Thoracic aorta (tissue), 2 donors: ENCODE measurements at regions not wholly inside any gene's neighbourhood (a gene's known extent, or its start where the extent isn't known, plus 50 kb on each side); places are given as distances from the start of the nearest gene placed in this dataset.
A peak's percentile ranks its signal among the peaks of the same experiment; 100 is the strongest.

Experiments
- ATAC-seq: fragments of 150-250 bp; one replicate; pipeline ENCODE4 v1.8.0; 2017; ENCODE audit warnings: low read depth; ENCODE audit not compliant: insufficient number of reproducible peaks, low FRiP score
- DNase-seq: peaks from one replicate; pipeline ENCODE4 v3.0.0-alpha.2; 2020; ENCODE audit warnings: low spot score
- H3K27ac ChIP-seq, 2 donors: fragments of 200-600 bp; sonication (generic); 1 replicate in 1 of 2; 2 replicates in 1 of 2; pipeline ENCODE4 v1.5.1; 2016; ENCODE audit warnings: mild to moderate bottlenecking in 2 of 2, moderate library complexity in 2 of 2
- H3K27me3 ChIP-seq: fragments of 200-600 bp; sonication (generic); replicated peaks from 2 replicates; pipeline ENCODE4 v1.6.0; 2016; ENCODE audit warnings: mild to moderate bottlenecking; ENCODE audit not compliant: insufficient read depth
- H3K36me3 ChIP-seq: fragments of 200-600 bp; sonication (generic); one replicate; pipeline ENCODE4 v1.5.1; 2016
- H3K4me1 ChIP-seq, 2 donors: fragments of 200-600 bp; sonication (generic); 1 replicate in 1 of 2; 2 replicates in 1 of 2; pipeline versions ENCODE4 v1.5.1 to v1.6.0; 2016; ENCODE audit warnings: low read depth in 2 of 2, mild to moderate bottlenecking in 1 of 2; ENCODE audit not compliant: control insufficient read depth in 1 of 2
- H3K4me3 ChIP-seq: fragments of 200-600 bp; sonication (generic); 2 replicates; pipeline ENCODE4 v1.5.1; 2016; ENCODE audit warnings: mild to moderate bottlenecking
- H3K9me3 ChIP-seq: fragments of 200-600 bp; sonication (generic); 2 replicates; pipeline ENCODE4 v1.5.1; 2016
- CTCF ChIP-seq: fragments of 200-600 bp; sonication (generic); IDR thresholded peaks from one replicate; pipeline ENCODE4 v1.5.1; 2019; ENCODE audit warnings: antibody characterized with exemption

DNA sequence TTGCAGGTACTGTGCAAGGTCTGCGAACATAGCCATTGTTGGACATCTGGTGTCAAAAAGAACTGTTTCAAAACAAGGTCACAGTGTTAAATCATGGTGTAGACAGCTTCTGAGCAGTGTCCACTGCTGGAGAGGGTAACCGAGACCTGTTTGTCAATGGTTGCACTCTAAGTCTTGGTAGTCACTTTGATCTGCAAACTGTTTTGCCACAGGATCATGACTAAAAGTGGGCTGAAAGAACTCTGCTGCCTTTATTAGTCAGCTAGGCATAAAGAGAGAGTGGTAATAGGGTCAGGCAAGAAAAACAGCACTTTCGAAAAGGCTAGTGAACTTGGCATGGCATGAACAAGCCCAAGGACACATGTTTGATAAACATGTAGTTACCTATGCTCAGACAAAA lies 552.3 kb upstream of the CITED2 start:
- H3K4me1 ChIP-seq, result peaks cover 3 to 25% of the 10 kb centered on the region in 2 donors
- no peak for ATAC-seq
- H3K27me3 ChIP-seq, result no peaks in the 10 kb centered on the region
- no peak overlapping the region for H3K4me3 ChIP-seq
- DNase-seq, result no peak
- H3K9me3 ChIP-seq, result no peaks in the 10 kb centered on the region
- no peak for TF ChIP-seq CTCF
- H3K36me3 ChIP-seq, result no peaks in the 10 kb centered on the region
- no peak overlapping the region for H3K27ac ChIP-seq

DNA sequence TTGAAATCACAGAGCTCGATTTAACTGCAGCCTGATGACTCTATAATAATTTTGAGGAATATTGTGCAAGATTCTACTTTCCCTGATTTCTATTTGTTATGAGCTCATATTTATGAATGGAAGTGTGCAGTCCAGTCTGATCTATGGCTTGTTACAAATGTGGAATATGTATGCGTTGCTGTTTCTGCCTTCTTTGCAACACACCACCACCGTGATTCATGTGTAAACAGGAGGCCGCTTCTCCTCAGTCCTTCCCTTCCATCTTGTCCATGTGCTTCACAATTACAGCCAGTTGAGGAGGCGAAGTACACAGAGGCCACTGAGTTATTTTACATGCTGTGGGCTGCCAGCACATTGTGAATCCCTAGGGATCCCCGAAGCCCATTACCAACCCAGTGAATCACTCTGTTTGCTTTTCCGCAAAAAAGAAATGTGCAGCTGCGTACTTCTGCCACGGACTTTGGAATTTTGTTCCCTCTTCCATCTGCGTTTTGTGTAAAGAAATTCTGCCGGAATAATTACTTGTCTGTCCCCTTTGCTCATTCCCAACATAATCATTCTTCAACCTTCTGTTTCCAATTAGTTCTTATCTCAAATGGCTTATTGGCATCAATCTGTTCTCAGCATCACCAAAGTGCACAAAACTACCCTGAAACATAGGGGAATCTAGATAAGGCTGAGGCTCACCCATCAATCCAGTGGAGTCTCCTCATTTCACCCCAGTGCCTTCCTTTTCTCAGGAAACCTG lies 551.6 kb upstream of the CITED2 start:
- Histone ChIP-seq H3K27ac (no peak overlapping the region), H3K27me3 (no peaks in the 10 kb centered on the region), H3K4me3 (peak overlapping the region; percentile 25), H3K9me3 (no peaks in the 10 kb centered on the region), H3K4me1 (peaks cover 3 to 25% of the 10 kb centered on the region in 2 donors), H3K36me3 (no peaks in the 10 kb centered on the region)
- no peak for TF ChIP-seq CTCF
- no peak for DNase-seq
- ATAC-seq, result no peak

DNA sequence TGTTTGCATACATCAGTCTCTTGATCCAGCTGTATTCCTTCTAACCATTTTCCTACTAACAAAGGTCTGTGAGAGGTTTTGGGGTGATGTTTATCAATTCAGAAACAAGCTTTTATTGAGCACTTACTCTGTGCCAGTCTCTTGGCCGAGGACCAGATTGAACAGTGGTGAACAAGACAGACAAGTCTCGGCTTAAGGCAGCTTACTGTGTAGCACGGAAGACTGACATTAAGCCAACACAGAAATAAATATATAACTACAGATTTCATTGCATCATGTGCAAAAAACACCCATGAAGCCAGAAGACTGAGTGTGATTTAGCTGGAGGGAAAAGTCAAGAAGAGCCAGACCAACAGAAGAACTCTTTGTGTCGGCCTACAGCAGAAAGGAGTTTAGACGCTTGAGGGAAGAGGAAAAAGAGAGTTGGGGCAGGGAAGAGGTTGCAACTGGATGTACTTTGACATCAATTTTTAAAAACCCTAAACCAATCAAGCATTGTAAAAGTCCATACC lies 549.6 kb upstream of the CITED2 start:
- Histone ChIP-seq H3K36me3 (no peaks in the 10 kb centered on the region), H3K27ac (no peak overlapping the region), H3K4me3 (no peak overlapping the region), H3K27me3 (no peaks in the 10 kb centered on the region), H3K4me1 (peaks cover 3 to 25% of the 10 kb centered on the region in 2 donors), H3K9me3 (no peaks in the 10 kb centered on the region)
- TF ChIP-seq CTCF, result no peak
- ATAC-seq, result no peak
- DNase-seq, result no peak

GRCh38 chr6:139922236-139922635 lies 547.8 kb upstream of the CITED2 start:
- no peaks in the 10 kb centered on the region for H3K36me3 ChIP-seq
- no peak overlapping the region for H3K4me3 ChIP-seq
- no peak for ATAC-seq
- no peak for DNase-seq
- TF ChIP-seq CTCF, result no peak
- no peak overlapping the region for H3K27ac ChIP-seq
- no peaks in the 10 kb centered on the region for H3K27me3 ChIP-seq
- peaks cover 3 to 21% of the 10 kb centered on the region in 2 donors for H3K4me1 ChIP-seq
- no peaks in the 10 kb centered on the region for H3K9me3 ChIP-seq

DNA sequence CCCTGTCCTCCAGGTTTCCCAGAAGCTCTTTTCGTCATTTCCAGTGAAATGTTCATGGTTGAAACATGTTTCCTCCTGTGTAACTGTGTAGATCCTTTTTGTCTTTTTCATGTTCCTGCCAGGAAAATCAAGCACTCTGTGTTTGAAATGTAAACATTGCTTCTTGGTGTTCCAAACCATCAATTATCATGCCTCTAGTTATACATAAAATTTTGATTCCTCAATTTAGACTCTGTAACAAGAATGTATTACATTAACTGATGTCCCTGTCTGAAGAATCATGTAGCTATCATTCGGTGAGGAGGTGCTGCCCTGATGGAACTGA lies 546.3 kb upstream of the CITED2 start:
- Histone ChIP-seq H3K36me3 (no peaks in the 10 kb centered on the region), H3K4me1 (peaks cover 3 to 6% of the 10 kb centered on the region in 2 donors), H3K9me3 (no peaks in the 10 kb centered on the region), H3K27me3 (no peaks in the 10 kb centered on the region), H3K27ac (no peak overlapping the region), H3K4me3 (no peak overlapping the region)
- ATAC-seq (no peak), DNase-seq (no peak)
- no peak for TF ChIP-seq CTCF
